H7 (cell line): ENCODE measurements at regions not wholly inside any gene's neighbourhood (a gene's known extent, or its start where the extent isn't known, plus 50 kb on each side); places are given as distances from the start of the nearest gene placed in this dataset.
"Not testable (repeated sequence)": the region's sequence is repeated elsewhere in the genome, so short reads cannot be mapped to it uniquely, and the experiment has no call there.

Experiments used
- DNase-seq: peaks from one replicate; pipeline ENCODE4 v3.0.0; 2012
- H3K27me3 ChIP-seq: 2 replicates; pipeline ENCODE4 v1.6.0; 2011; ENCODE audit warnings: mild to moderate bottlenecking, low read length; ENCODE audit not compliant: control insufficient read depth, insufficient read depth
- H3K36me3 ChIP-seq: replicated peaks from 2 replicates; pipeline ENCODE4 v1.5.1; 2011; ENCODE audit warnings: low read length; ENCODE audit not compliant: control insufficient read depth, insufficient read depth
- H3K4me3 ChIP-seq: 2 replicates; pipeline ENCODE4 v1.5.1; 2011; ENCODE audit warnings: low read depth, mild to moderate bottlenecking, control low read depth, low read length, moderate library complexity; ENCODE audit not compliant: insufficient read depth

GRCh38 chr4:132059227-132059626, 1089.9 kb upstream of the PCDH10 start:
- no peaks in the 10 kb centered on the region for H3K36me3 ChIP-seq
- H3K27me3 ChIP-seq, result no peaks in the 10 kb centered on the region
- DNase-seq, result no peak
- H3K4me3 ChIP-seq, result no peak overlapping the region

GRCh38 chr4:132062611-132063239, 1086.4 kb upstream of the PCDH10 start:
- no peaks in the 10 kb centered on the region for H3K36me3 ChIP-seq
- no peak overlapping the region for H3K4me3 ChIP-seq
- no peak for DNase-seq
- no peaks in the 10 kb centered on the region for H3K27me3 ChIP-seq

GRCh38 chr4:132063829-132064228, 1085.3 kb upstream of the PCDH10 start:
- no peaks in the 10 kb centered on the region for H3K36me3 ChIP-seq
- H3K4me3 ChIP-seq, result no peak overlapping the region
- no peak for DNase-seq
- no peaks in the 10 kb centered on the region for H3K27me3 ChIP-seq

- H3K4me3 ChIP-seq, result no peak overlapping the region
- H3K36me3 ChIP-seq, result no peaks in the 10 kb centered on the region
- no peaks in the 10 kb centered on the region for H3K27me3 ChIP-seq
- no peak for DNase-seq
Measured at GRCh38 chr4:132065940-132066495, 1083.1 kb upstream of the PCDH10 start.

GRCh38 chr4:132071815-132072214, 1077.3 kb upstream of the PCDH10 start:
- Histone ChIP-seq H3K36me3 (no peaks in the 10 kb centered on the region), H3K4me3 (no peak overlapping the region), H3K27me3 (no peaks in the 10 kb centered on the region)
- DNase-seq, result no peak

GRCh38 chr4:132076829-132077228, 1072.3 kb upstream of the PCDH10 start:
- Histone ChIP-seq H3K4me3 (no peak overlapping the region), H3K27me3 (no peaks in the 10 kb centered on the region), H3K36me3 (no peaks in the 10 kb centered on the region)
- no peak for DNase-seq

GRCh38 chr4:132085105-132085504, 1064.0 kb upstream of the PCDH10 start:
- no peaks in the 10 kb centered on the region for H3K36me3 ChIP-seq
- H3K27me3 ChIP-seq, result no peaks in the 10 kb centered on the region
- no peak for DNase-seq
- no peak overlapping the region for H3K4me3 ChIP-seq

GRCh38 chr4:132094017-132094416, 1055.1 kb upstream of the PCDH10 start:
- Histone ChIP-seq H3K27me3 (no peaks in the 10 kb centered on the region), H3K36me3 (no peaks in the 10 kb centered on the region), H3K4me3 (no peak overlapping the region)
- DNase-seq, result no peak

GRCh38 chr4:132097041-132097440, 1052.1 kb upstream of the PCDH10 start:
- Histone ChIP-seq H3K4me3 (no peak overlapping the region), H3K27me3 (no peaks in the 10 kb centered on the region), H3K36me3 (no peaks in the 10 kb centered on the region)
- DNase-seq, result no peak

GRCh38 chr4:132101526-132101925, 1047.6 kb upstream of the PCDH10 start:
- DNase-seq, result no peak
- Histone ChIP-seq H3K36me3 (no peaks in the 10 kb centered on the region), H3K27me3 (no peaks in the 10 kb centered on the region), H3K4me3 (no peak overlapping the region)

GRCh38 chr4:132108784-132109183, 1040.3 kb upstream of the PCDH10 start:
- Histone ChIP-seq H3K27me3 (no peaks in the 10 kb centered on the region), H3K4me3 (no peak overlapping the region), H3K36me3 (no peaks in the 10 kb centered on the region)
- DNase-seq, result no peak

GRCh38 chr4:132114885-132115284, 1034.2 kb upstream of the PCDH10 start:
- no peaks in the 10 kb centered on the region for H3K27me3 ChIP-seq
- H3K36me3 ChIP-seq, result no peaks in the 10 kb centered on the region; the same call in 1 of the 2 replicates
- no peak for DNase-seq
- no peak overlapping the region for H3K4me3 ChIP-seq

- H3K4me3 ChIP-seq, DNase-seq, H3K27me3 ChIP-seq, H3K36me3 ChIP-seq: not testable (repeated sequence)
Measured at GRCh38 chr4:132122741-132123140, 1026.4 kb upstream of the PCDH10 start.

- DNase-seq, result no peak
- peak overlapping the region; percentile 19; the same call in 1 of the 2 replicates for H3K4me3 ChIP-seq
- H3K27me3 ChIP-seq, result no peaks in the 10 kb centered on the region
- no peaks in the 10 kb centered on the region for H3K36me3 ChIP-seq
Measured at GRCh38 chr4:132123870-132124623, 1025.0 kb upstream of the PCDH10 start.

- Histone ChIP-seq H3K36me3 (no peaks in the 10 kb centered on the region), H3K27me3 (no peaks in the 10 kb centered on the region), H3K4me3 (no peak overlapping the region)
- DNase-seq, result no peak
Measured at GRCh38 chr4:132124624-132124974, 1024.5 kb upstream of the PCDH10 start.
